B cell (primary cell): ENCODE measurements at regions not wholly inside any gene's neighbourhood (a gene's known extent, or its start where the extent isn't known, plus 50 kb on each side); places are given as distances from the start of the nearest gene placed in this dataset.

Source experiments
- ATAC-seq: fragments of 200-7000 bp; cut with Tn5 transposase; one replicate; pipeline ENCODE4 v1.10.0; 2021; ENCODE audit warnings: low read depth, mild to moderate bottlenecking, moderate number of reproducible peaks, moderate library complexity
- CTCF ChIA-PET: fragments of 350-600 bp; sonication (Branson Sonifier 250); formaldehyde crosslinking; loops from one replicate; lab custom pipeline; 2021; ENCODE audit warnings: antibody characterized with exemption, inconsistent platforms; lab: Charles Lee
- POLR2A ChIA-PET: fragments of 350-600 bp; sonication (Branson Sonifier 250); formaldehyde crosslinking; loops from one replicate; lab custom pipeline; 2021; ENCODE audit warnings: antibody characterized with exemption; lab: Charles Lee
- DNase-seq: peaks from one replicate; pipeline ENCODE4 v3.0.0; 2013
- H2AFZ ChIP-seq: 2 replicates; pipeline ENCODE4 v1.6.1; 2012; ENCODE audit warnings: mild to moderate bottlenecking, low read depth, low read length; ENCODE audit not compliant: insufficient read depth, poor library complexity, severe bottlenecking
- H3K27ac ChIP-seq, 2 donors: 1 replicate in 1 of 2; 2 replicates in 1 of 2; pipeline ENCODE4 v1.5.1; 2012 to 2013; ENCODE audit warnings: low read length in 2 of 2, mild to moderate bottlenecking in 2 of 2, moderate library complexity in 1 of 2
- H3K27me3 ChIP-seq, 4 experiments: fragments of 200-600 bp in 1 of 4; sonication (generic) in 1 of 4; replicated peaks in 1 of 4; 1 replicate in 2 of 4; 2 replicates in 2 of 4; pipeline versions ENCODE4 v1.6.1 to v1.7.0; 2013 to 2016; ENCODE audit warnings: low read length in 3 of 4, mild to moderate bottlenecking in 2 of 4, mixed read lengths in 1 of 4, moderate library complexity in 1 of 4; ENCODE audit not compliant: insufficient read depth in 4 of 4, control insufficient read depth in 3 of 4; ENCODE audit errors: control extremely low read depth in 1 of 4
- H3K36me3 ChIP-seq, 2 experiments: replicated peaks in 1 of 2; 1 replicate in 1 of 2; 2 replicates in 1 of 2; pipeline versions ENCODE4 v1.6.1 to v1.7.1; 2013; ENCODE audit warnings: low read length in 1 of 2; ENCODE audit not compliant: insufficient read depth in 2 of 2, control insufficient read depth in 1 of 2; ENCODE audit errors: control extremely low read depth in 1 of 2, extremely low read depth in 1 of 2
- H3K4me1 ChIP-seq, 2 donors: fragments of 200-600 bp in 1 of 2; sonication (generic) in 1 of 2; 1 replicate in 1 of 2; 2 replicates in 1 of 2; pipeline versions ENCODE4 v1.5.1 to v1.6.1; 2013 to 2017; ENCODE audit warnings: low read length in 2 of 2; ENCODE audit not compliant: control insufficient read depth in 2 of 2, insufficient read depth in 2 of 2
- H3K4me2 ChIP-seq: replicated peaks from 2 replicates; pipeline ENCODE3; 2012; ENCODE audit warnings: mild to moderate bottlenecking, low read depth, low read length; ENCODE audit not compliant: poor library complexity, severe bottlenecking
- H3K4me3 ChIP-seq, 5 experiments: fragments of 200-600 bp in 1 of 5; sonication (generic) in 1 of 5; 1 replicate in 3 of 5; 2 replicates in 2 of 5; pipeline versions ENCODE4 v1.5.1 to v1.7.0; 2011 to 2016; ENCODE audit warnings: low read length in 4 of 5, mild to moderate bottlenecking in 4 of 5, low read depth in 2 of 5, control low read depth in 1 of 5, moderate library complexity in 1 of 5; ENCODE audit not compliant: insufficient read depth in 1 of 5; ENCODE audit errors: control extremely low read depth in 1 of 5, extremely low read depth in 1 of 5
- H3K79me2 ChIP-seq: fragments of 200-600 bp; sonication (generic); one replicate; pipeline ENCODE4 v1.6.0; 2016; ENCODE audit warnings: low read length; ENCODE audit not compliant: control insufficient read depth, insufficient read depth
- H3K9ac ChIP-seq: fragments of 200-600 bp; sonication (generic); 2 replicates; pipeline ENCODE4 v1.6.1; 2017; ENCODE audit warnings: mild to moderate bottlenecking, low read length, moderate library complexity
- H3K9me3 ChIP-seq, 3 donors: one replicate each; pipeline versions ENCODE4 v1.6.1 to v1.7.1; 2013; ENCODE audit warnings: low read length in 2 of 3; ENCODE audit not compliant: control insufficient read depth in 2 of 3, insufficient read depth in 1 of 3; ENCODE audit errors: control extremely low read depth in 1 of 3
- H4K20me1 ChIP-seq: 2 replicates; pipeline ENCODE4 v1.6.0; 2012; ENCODE audit warnings: mild to moderate bottlenecking, low read length; ENCODE audit not compliant: insufficient read depth, control insufficient read depth, poor library complexity, severe bottlenecking
- H3K27ac Mint-ChIP-seq: one replicate; pipeline ENCODE4 v1.8.0; 2021; ENCODE audit warnings: mixed read lengths
- H3K27me3 Mint-ChIP-seq: one replicate; pipeline ENCODE4 v1.8.0; 2021; ENCODE audit warnings: mixed read lengths
- H3K4me1 Mint-ChIP-seq: one replicate; pipeline ENCODE4 v1.8.0; 2021; ENCODE audit warnings: mixed read lengths
- H3K4me3 Mint-ChIP-seq: one replicate; pipeline ENCODE4 v1.8.0; 2021; ENCODE audit warnings: mixed read lengths
- H3K9me3 Mint-ChIP-seq: one replicate; pipeline ENCODE4 v1.8.0; 2022; ENCODE audit warnings: mixed read lengths; ENCODE audit not compliant: insufficient read depth
- EZH2 ChIP-seq: IDR thresholded peaks from 2 replicates; pipeline ENCODE4 v1.6.1; 2012; ENCODE audit warnings: borderline replicate concordance, low read depth, mild to moderate bottlenecking, moderate library complexity, low read length; ENCODE audit not compliant: insufficient read depth, poor library complexity, severe bottlenecking
- WGBS: methylation state at CpG from one replicate; pipeline ENCODE4 v1.1.5; 2013; ENCODE audit warnings: missing lambda C conversion rate; ENCODE audit not compliant: insufficient coverage; 5-methylcytosine and 5-hydroxymethylcytosine counted together
- intact Hi-C: fragments of 100-400 bp; cut with micrococcal nuclease; formaldehyde crosslinking; loops from one replicate; pipeline ENCODE4 v1.10.0; 2022
- TF ChIP-seq, protein P1 (sequence below): fragments of 200-600 bp; IDR thresholded peaks from one replicate; pipeline ENCODE4 v1.8.0; 2022; ENCODE audit warnings: antibody characterized with exemption, mild to moderate bottlenecking

- Mint-ChIP-seq H3K4me3 (no peak overlapping the region), H3K9me3 (peaks cover 5% of the 10 kb centered on the region), H3K4me1 (no peaks in the 10 kb centered on the region), H3K27me3 (no peaks in the 10 kb centered on the region), H3K27ac (no peak overlapping the region)
- CTCF ChIA-PET, result no interaction called here
- ATAC-seq (no peak), DNase-seq (no peak)
- H3K9me3 ChIP-seq, result no peaks in the 10 kb centered on the region
- H3K4me1 ChIP-seq, result no peaks in the 10 kb centered on the region
- TF ChIP-seq EZH2, result no peak
- TF ChIP-seq, protein P1, sequence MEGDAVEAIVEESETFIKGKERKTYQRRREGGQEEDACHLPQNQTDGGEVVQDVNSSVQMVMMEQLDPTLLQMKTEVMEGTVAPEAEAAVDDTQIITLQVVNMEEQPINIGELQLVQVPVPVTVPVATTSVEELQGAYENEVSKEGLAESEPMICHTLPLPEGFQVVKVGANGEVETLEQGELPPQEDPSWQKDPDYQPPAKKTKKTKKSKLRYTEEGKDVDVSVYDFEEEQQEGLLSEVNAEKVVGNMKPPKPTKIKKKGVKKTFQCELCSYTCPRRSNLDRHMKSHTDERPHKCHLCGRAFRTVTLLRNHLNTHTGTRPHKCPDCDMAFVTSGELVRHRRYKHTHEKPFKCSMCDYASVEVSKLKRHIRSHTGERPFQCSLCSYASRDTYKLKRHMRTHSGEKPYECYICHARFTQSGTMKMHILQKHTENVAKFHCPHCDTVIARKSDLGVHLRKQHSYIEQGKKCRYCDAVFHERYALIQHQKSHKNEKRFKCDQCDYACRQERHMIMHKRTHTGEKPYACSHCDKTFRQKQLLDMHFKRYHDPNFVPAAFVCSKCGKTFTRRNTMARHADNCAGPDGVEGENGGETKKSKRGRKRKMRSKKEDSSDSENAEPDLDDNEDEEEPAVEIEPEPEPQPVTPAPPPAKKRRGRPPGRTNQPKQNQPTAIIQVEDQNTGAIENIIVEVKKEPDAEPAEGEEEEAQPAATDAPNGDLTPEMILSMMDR, result no peak
- H3K36me3 ChIP-seq, result no peaks in the 10 kb centered on the region
- no peak overlapping the region for H3K9ac ChIP-seq
- no peaks in the 10 kb centered on the region for H4K20me1 ChIP-seq
- H3K4me2 ChIP-seq, result no peak overlapping the region
- no peak overlapping the region for H3K27ac ChIP-seq
- WGBS, result no CpG with 5 or more reads among the region's 2 CpGs
- no peaks in the 10 kb centered on the region for H3K79me2 ChIP-seq
- intact Hi-C loops, result no loop called here
- H3K4me3 ChIP-seq, result no peak overlapping the region
- H2AFZ ChIP-seq, result no peak overlapping the region
- POLR2A ChIA-PET, result no interaction called here
- H3K27me3 ChIP-seq, result no peaks in the 10 kb centered on the region
Measured at GRCh38 chr16:51313198-51313597, 162.1 kb upstream of the SALL1 start.

DNA sequence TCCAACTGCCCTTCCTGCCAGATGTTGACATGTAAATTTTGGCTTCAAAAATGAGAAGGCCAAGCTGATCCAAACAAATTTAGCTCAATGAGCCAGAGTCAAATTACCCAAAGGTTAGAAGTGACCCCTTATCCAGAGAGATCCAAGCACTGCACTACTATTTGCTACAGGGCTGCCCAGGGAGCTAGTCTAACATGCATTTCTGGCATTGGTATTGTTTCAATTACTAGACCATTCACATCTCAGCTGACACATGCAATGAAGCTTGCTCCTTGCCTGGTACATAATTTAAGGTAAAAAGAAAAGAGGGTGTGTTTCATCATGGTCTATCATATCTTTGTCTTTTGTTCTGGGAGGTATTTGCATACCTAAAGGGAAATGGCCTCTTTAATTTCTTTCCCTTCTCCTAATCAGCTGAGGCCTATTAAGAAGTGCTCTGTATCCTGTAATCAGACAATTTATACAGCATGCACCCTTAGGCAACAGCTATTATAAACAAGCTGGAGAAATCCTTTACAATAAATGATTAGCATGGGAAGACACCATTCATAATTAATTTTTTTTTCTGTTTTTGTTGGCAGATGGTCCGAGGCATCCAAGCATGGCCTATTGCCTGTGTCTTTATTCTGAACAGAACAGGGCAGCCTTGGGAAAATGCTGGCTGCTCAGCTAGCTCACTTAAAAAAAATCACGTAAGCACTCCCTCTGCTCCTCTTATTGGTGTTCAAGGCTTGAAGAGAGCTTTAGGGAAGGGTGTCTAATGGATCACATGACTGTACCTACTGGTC lies 161.5 kb upstream of the SALL1 start:
- no peaks in the 10 kb centered on the region for H3K36me3 ChIP-seq
- no peaks in the 10 kb centered on the region for H3K27me3 Mint-ChIP-seq
- H3K9ac ChIP-seq, result no peak overlapping the region
- ChIA-PET POLR2A (no interaction called here), CTCF (no interaction called here)
- no peak overlapping the region for H3K4me2 ChIP-seq
- intact Hi-C loops, result no loop called here
- no peaks in the 10 kb centered on the region for H3K79me2 ChIP-seq
- H3K27ac ChIP-seq, result no peak overlapping the region
- ATAC-seq, result no peak
- peaks cover 5% of the 10 kb centered on the region for H3K9me3 Mint-ChIP-seq
- no peak overlapping the region for H2AFZ ChIP-seq
- H4K20me1 ChIP-seq, result no peaks in the 10 kb centered on the region
- H3K4me3 Mint-ChIP-seq, result no peak overlapping the region
- no peak overlapping the region for H3K27ac Mint-ChIP-seq
- H3K4me1 ChIP-seq, result no peaks in the 10 kb centered on the region
- H3K27me3 ChIP-seq, result no peaks in the 10 kb centered on the region
- no peak for TF ChIP-seq EZH2
- TF ChIP-seq, protein P1, result no peak
- H3K4me1 Mint-ChIP-seq, result no peaks in the 10 kb centered on the region
- H3K9me3 ChIP-seq, result no peaks in the 10 kb centered on the region
- DNase-seq, result no peak
- 100% methylated on average over 1 of the region's 2 CpGs for WGBS
- no peak overlapping the region for H3K4me3 ChIP-seq
